ENCODE measurements at regions not wholly inside any gene's neighbourhood (a gene's known extent, or its start where the extent isn't known, plus 50 kb on each side); places are given as distances from the start of the nearest gene placed in this dataset.

- in situ Hi-C loops (cut with HindIII; ENCODE audit: low sequenced_read_pairs): no loop called here
- H3K4me3 ChIP-seq (ENCODE audit: low read depth, low read length): no peak overlapping the region
- no peak for TF ChIP-seq CTCF (IDR thresholded peaks at IDR 0.05; ENCODE audit: low read depth, low read length)
- peak; percentile 8 for DNase-seq (ENCODE audit: low read depth, low spot score)
Observed at GRCh38 chr5:40166802-40167201, 512.9 kb upstream of the PTGER4 start.

- no peak overlapping the region for H3K4me3 ChIP-seq (ENCODE audit: low read depth, low read length)
- TF ChIP-seq CTCF (IDR thresholded peaks at IDR 0.05; ENCODE audit: low read depth, low read length): peak; percentile 19
- in situ Hi-C loops (cut with HindIII; ENCODE audit: low sequenced_read_pairs): no loop called here
- peak; percentile 38 for DNase-seq (ENCODE audit: low read depth, low spot score)
Observed at GRCh38 chr5:40165789-40166728, 513.7 kb upstream of the PTGER4 start.

- no peak overlapping the region for H3K4me3 ChIP-seq (ENCODE audit: low read depth, low read length)
- TF ChIP-seq CTCF (IDR thresholded peaks at IDR 0.05; ENCODE audit: low read depth, low read length): no peak
- in situ Hi-C loops (cut with HindIII; ENCODE audit: low sequenced_read_pairs): no loop called here
- DNase-seq (ENCODE audit: low read depth, low spot score): no peak
Observed at GRCh38 chr5:40165106-40165788, 514.5 kb upstream of the PTGER4 start.

GRCh38 chr5:40160435-40160834, 519.3 kb upstream of the PTGER4 start:
- H3K4me3 ChIP-seq (ENCODE audit: low read depth, low read length): no peak overlapping the region
- no peak for TF ChIP-seq CTCF (IDR thresholded peaks at IDR 0.05; ENCODE audit: low read depth, low read length)
- DNase-seq (ENCODE audit: low read depth, low spot score): no peak
- in situ Hi-C loops (cut with HindIII; ENCODE audit: low sequenced_read_pairs): no loop called here

GRCh38 chr5:40154194-40154593, 525.5 kb upstream of the PTGER4 start:
- in situ Hi-C loops (cut with HindIII; ENCODE audit: low sequenced_read_pairs): no loop called here
- no peak for DNase-seq (ENCODE audit: low read depth, low spot score)
- H3K4me3 ChIP-seq (ENCODE audit: low read depth, low read length): no peak overlapping the region
- TF ChIP-seq CTCF (IDR thresholded peaks at IDR 0.05; ENCODE audit: low read depth, low read length): no peak

GRCh38 chr5:40150896-40151295, 528.8 kb upstream of the PTGER4 start:
- no peak for TF ChIP-seq CTCF (IDR thresholded peaks at IDR 0.05; ENCODE audit: low read depth, low read length)
- no peak for DNase-seq (ENCODE audit: low read depth, low spot score)
- in situ Hi-C loops (cut with HindIII; ENCODE audit: low sequenced_read_pairs): no loop called here
- H3K4me3 ChIP-seq (ENCODE audit: low read depth, low read length): no peak overlapping the region
